ENCODE measurements at regions not wholly inside any gene's neighbourhood (a gene's known extent, or its start where the extent isn't known, plus 50 kb on each side); places are given as distances from the start of the nearest gene placed in this dataset.

DNA sequence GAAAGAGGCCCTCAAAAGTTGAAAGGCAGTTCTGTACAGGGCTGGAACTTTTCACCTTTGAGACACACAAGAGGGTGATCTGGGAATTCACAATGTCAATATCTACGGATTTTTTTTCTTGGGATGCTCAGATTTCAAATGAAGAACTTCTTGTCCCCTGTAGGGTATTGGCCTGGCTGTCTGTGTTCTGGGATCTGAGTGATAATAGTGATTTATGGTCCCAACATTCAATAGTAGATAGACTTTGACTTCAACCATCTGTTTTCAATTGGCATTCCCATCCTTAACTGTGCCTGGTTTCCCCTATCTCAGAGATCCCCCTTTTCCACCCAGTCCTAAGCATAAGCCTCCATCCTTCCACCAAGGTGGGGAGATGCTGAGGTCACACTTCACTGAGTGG is 274.1 kb downstream of the COG6 start:
- TF ChIP-seq, protein P1, sequence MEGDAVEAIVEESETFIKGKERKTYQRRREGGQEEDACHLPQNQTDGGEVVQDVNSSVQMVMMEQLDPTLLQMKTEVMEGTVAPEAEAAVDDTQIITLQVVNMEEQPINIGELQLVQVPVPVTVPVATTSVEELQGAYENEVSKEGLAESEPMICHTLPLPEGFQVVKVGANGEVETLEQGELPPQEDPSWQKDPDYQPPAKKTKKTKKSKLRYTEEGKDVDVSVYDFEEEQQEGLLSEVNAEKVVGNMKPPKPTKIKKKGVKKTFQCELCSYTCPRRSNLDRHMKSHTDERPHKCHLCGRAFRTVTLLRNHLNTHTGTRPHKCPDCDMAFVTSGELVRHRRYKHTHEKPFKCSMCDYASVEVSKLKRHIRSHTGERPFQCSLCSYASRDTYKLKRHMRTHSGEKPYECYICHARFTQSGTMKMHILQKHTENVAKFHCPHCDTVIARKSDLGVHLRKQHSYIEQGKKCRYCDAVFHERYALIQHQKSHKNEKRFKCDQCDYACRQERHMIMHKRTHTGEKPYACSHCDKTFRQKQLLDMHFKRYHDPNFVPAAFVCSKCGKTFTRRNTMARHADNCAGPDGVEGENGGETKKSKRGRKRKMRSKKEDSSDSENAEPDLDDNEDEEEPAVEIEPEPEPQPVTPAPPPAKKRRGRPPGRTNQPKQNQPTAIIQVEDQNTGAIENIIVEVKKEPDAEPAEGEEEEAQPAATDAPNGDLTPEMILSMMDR (IDR thresholded peaks at IDR 0.05): no peak
- TF ChIP-seq POLR2A (IDR thresholded peaks at IDR 0.05): no peak

Measured in right lobe of liver (tissue), 4 donors.